Esophagus squamous epithelium (tissue), 4 donors: ENCODE measurements at regions not wholly inside any gene's neighbourhood (a gene's known extent, or its start where the extent isn't known, plus 50 kb on each side); places are given as distances from the start of the nearest gene placed in this dataset.
"Not testable (repeated sequence)": the region's sequence is repeated elsewhere in the genome, so short reads cannot be mapped to it uniquely, and the experiment has no call there.

Experiments used
- CTCF ChIP-seq, 6 experiments: fragments of 450-650 bp in 4 of 6; fragments of 200-600 bp in 2 of 6; sonication (generic) in 2 of 6; IDR thresholded peaks; one replicate each; pipeline ENCODE4 v1.5.1; 2016 to 2019; ENCODE audit warnings: antibody characterized with exemption in 6 of 6, mild to moderate bottlenecking in 4 of 6, moderate library complexity in 4 of 6
- POLR2A ChIP-seq, 4 donors: fragments of 450-650 bp; IDR thresholded peaks; one replicate each; pipeline ENCODE4 v1.6.1; 2017; ENCODE audit warnings: antibody characterized with exemption in 4 of 4, mild to moderate bottlenecking in 4 of 4, moderate library complexity in 3 of 4

GRCh38 chr1:149360351-149360750, 114.5 kb upstream of the NBPF19 start:
- not testable (repeated sequence) for TF ChIP-seq CTCF, POLR2A (IDR thresholded peaks at IDR 0.05)
